Gastrocnemius medialis (tissue), 4 donors: ENCODE measurements at regions not wholly inside any gene's neighbourhood (a gene's known extent, or its start where the extent isn't known, plus 50 kb on each side); places are given as distances from the start of the nearest gene placed in this dataset.

Experiments
- ATAC-seq, 2 donors: fragments of 150-250 bp; one replicate each; pipeline ENCODE4 v1.9.1; 2016
- DNase-seq, 2 donors: peaks; one replicate each; pipeline ENCODE4 v3.0.0-alpha.2; 2019
- H3K27ac ChIP-seq, 4 donors: fragments of 200-600 bp; sonication (generic); 1 replicate in 1 of 4; 2 replicates in 3 of 4; pipeline ENCODE4 v1.5.1; 2016 to 2018; ENCODE audit warnings: mild to moderate bottlenecking in 2 of 4, moderate library complexity in 1 of 4
- H3K27me3 ChIP-seq, 3 donors: fragments of 200-600 bp; sonication (generic) in 2 of 3; 1 replicate in 1 of 3; 2 replicates in 2 of 3; pipeline versions ENCODE4 v1.5.1 to v1.6.0; 2016 to 2019; ENCODE audit warnings: mild to moderate bottlenecking in 1 of 3, moderate library complexity in 1 of 3
- H3K36me3 ChIP-seq, 2 donors: fragments of 200-600 bp; sonication (generic) in 1 of 2; one replicate each; pipeline ENCODE4 v1.5.1; 2017 to 2018
- H3K4me1 ChIP-seq, 2 donors: fragments of 200-600 bp; sonication (generic) in 1 of 2; one replicate each; pipeline ENCODE4 v1.5.1; 2016 to 2017; ENCODE audit warnings: mild to moderate bottlenecking in 2 of 2
- H3K4me3 ChIP-seq, 4 donors: fragments of 200-600 bp; sonication (generic) in 3 of 4; 1 replicate in 1 of 4; 2 replicates in 3 of 4; pipeline ENCODE4 v1.5.1; 2016 to 2019; ENCODE audit warnings: mild to moderate bottlenecking in 2 of 4
- H3K9me3 ChIP-seq, 3 donors: fragments of 200-600 bp; sonication (generic) in 2 of 3; 1 replicate in 1 of 3; 2 replicates in 2 of 3; pipeline ENCODE4 v1.5.1; 2016 to 2019
- POLR2A ChIP-seq, 2 donors: fragments of 450-650 bp; IDR thresholded peaks; one replicate each; pipeline ENCODE4 v1.6.1; 2017; ENCODE audit warnings: antibody characterized with exemption in 2 of 2, mild to moderate bottlenecking in 2 of 2, moderate library complexity in 2 of 2
- in situ Hi-C, 4 donors: fragments of 200-750 bp; cut with MboI; loops; one replicate each; pipeline versions ENCODE4 v1.15.0 to v1.8.0; 2017; ENCODE audit warnings: low sequenced_read_pairs in 4 of 4
- intact Hi-C: fragments of 100-400 bp; cut with DNase I; formaldehyde crosslinking; loops from one replicate; pipeline ENCODE4 v1.15.1; 2023; ENCODE audit warnings: low total_unique reads
- TF ChIP-seq, protein P1 (sequence below), 5 experiments: fragments of 450-650 bp in 3 of 5; fragments of 200-600 bp in 2 of 5; sonication (generic) in 2 of 5; IDR thresholded peaks in 4 of 5; conservative IDR thresholded peaks in 1 of 5; 1 replicate in 4 of 5; 2 replicates in 1 of 5; pipeline ENCODE4 v1.5.1; 2016 to 2019; ENCODE audit warnings: antibody characterized with exemption in 5 of 5, mild to moderate bottlenecking in 3 of 5, moderate library complexity in 3 of 5

DNA sequence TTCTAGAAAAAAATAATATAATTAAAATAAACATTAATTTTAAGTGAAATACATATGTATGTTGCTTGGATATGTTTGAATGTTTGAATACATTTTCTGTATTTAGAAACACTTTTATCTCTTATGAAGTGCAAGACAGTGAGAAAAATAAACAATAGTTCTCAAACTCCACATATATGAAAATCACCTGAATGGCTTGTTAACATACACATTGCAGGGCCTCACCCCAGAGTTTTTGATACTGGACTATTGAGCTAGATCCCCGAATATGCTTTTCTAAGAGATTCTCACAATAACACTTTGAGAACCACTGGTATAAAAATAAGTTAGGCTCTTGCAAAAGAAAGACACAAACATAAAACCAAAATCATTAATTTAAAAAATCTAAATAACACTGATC, 1570.3 kb upstream of the PRR20A start:
- in situ Hi-C loops = no loop called here
- no peaks in the 10 kb centered on the region for H3K9me3 ChIP-seq
- H3K4me3 ChIP-seq = no peak overlapping the region
- intact Hi-C loops = no loop called here
- H3K27me3 ChIP-seq = no peaks in the 10 kb centered on the region
- H3K4me1 ChIP-seq = no peaks in the 10 kb centered on the region
- no peak for TF ChIP-seq POLR2A (IDR thresholded peaks at IDR 0.05)
- TF ChIP-seq, protein P1, sequence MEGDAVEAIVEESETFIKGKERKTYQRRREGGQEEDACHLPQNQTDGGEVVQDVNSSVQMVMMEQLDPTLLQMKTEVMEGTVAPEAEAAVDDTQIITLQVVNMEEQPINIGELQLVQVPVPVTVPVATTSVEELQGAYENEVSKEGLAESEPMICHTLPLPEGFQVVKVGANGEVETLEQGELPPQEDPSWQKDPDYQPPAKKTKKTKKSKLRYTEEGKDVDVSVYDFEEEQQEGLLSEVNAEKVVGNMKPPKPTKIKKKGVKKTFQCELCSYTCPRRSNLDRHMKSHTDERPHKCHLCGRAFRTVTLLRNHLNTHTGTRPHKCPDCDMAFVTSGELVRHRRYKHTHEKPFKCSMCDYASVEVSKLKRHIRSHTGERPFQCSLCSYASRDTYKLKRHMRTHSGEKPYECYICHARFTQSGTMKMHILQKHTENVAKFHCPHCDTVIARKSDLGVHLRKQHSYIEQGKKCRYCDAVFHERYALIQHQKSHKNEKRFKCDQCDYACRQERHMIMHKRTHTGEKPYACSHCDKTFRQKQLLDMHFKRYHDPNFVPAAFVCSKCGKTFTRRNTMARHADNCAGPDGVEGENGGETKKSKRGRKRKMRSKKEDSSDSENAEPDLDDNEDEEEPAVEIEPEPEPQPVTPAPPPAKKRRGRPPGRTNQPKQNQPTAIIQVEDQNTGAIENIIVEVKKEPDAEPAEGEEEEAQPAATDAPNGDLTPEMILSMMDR (IDR thresholded peaks at IDR 0.05 in 4 of 5, conservative IDR thresholded peaks at IDR 0.05 in 1 of 5) = no peak
- no peaks in the 10 kb centered on the region for H3K36me3 ChIP-seq
- H3K27ac ChIP-seq = no peak overlapping the region
- DNase-seq = no peak
- ATAC-seq = no peak

DNA sequence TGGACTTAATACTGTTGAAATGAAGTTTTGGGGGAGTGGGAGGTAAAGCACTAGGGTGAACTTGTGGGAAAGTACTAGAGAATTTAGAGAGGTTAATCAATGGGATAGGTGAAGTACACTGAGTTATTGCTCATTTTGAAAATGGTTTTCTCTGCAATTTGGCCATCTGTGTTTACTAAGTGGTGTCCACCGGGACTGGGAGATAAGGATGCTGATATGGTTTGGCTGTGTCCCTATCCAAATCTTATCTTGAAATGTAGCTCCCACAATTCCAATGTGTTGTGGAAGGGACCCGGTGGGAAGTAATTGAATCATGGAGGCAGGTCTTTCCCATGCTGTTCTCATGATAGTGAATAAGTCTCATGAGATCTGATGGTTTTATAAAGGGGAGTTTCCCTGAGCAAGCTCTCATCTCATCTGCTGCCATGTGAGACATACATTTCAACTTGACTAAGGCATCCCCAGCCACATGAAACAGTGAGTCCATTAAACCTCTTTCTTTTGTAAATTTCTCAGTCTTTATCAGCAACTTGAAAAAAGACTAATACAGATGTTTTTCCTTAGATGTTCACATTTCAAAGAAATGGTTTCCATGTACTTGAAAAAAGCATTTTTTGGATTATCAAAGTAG, 1569.4 kb upstream of the PRR20A start:
- in situ Hi-C loops (no loop called here), intact Hi-C loops (no loop called here)
- Histone ChIP-seq H3K9me3 (no peaks in the 10 kb centered on the region), H3K4me3 (no peak overlapping the region), H3K36me3 (no peaks in the 10 kb centered on the region), H3K27ac (no peak overlapping the region), H3K4me1 (no peaks in the 10 kb centered on the region), H3K27me3 (no peaks in the 10 kb centered on the region)
- TF ChIP-seq, protein P1 (IDR thresholded peaks at IDR 0.05 in 4 of 5, conservative IDR thresholded peaks at IDR 0.05 in 1 of 5) = no peak
- no peak for TF ChIP-seq POLR2A (IDR thresholded peaks at IDR 0.05)
- no peak for ATAC-seq
- no peak for DNase-seq

DNA sequence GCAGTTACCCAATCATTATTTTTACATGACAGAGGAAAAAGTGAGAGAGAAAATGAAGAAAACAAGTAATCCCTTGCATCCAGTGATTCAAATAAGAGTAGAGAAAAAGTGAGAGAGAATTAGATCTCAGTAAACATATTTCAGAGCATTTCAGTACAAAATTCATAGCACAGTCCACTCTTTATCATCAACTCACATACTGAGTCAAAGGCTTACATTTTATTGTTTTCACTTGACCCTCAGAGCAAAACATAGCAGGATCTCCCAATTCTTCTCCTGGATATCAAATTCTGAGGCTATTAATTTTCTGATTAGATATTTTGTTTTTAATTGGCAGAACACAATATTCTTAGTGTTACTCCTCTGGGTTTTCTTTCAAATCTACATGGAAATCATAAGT, 1568.3 kb upstream of the PRR20A start:
- ATAC-seq (no peak), DNase-seq (no peak)
- no peaks in the 10 kb centered on the region for H3K27me3 ChIP-seq
- no peak overlapping the region for H3K4me3 ChIP-seq
- in situ Hi-C loops = no loop called here
- H3K4me1 ChIP-seq = no peaks in the 10 kb centered on the region
- H3K9me3 ChIP-seq = no peaks in the 10 kb centered on the region
- TF ChIP-seq, protein P1 (IDR thresholded peaks at IDR 0.05 in 4 of 5, conservative IDR thresholded peaks at IDR 0.05 in 1 of 5) = no peak
- no peak for TF ChIP-seq POLR2A (IDR thresholded peaks at IDR 0.05)
- intact Hi-C loops = no loop called here
- no peaks in the 10 kb centered on the region for H3K36me3 ChIP-seq
- no peak overlapping the region for H3K27ac ChIP-seq

DNA sequence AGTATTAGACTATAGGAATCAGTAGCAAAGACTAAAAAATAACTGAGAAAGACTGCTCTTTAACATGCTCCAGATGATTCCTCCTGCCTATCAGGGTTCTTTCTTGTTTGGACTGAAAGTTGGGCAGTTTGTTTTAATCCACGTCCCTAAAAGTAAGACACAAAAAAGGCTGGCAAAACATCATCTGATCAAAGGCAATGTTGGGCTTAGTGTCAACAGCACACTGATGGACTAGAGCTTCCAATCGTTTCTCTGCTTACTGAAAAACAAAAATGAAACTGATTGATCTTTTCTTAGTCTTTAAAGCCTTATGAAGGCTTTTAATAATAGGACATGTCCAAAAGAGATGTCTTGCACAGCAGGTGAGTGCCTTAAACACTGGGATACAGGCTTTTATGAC, 1567.9 kb upstream of the PRR20A start:
- in situ Hi-C loops = no loop called here

More for the DNA sequence above, 1567.9 kb upstream of the PRR20A start:
- ATAC-seq (no peak), DNase-seq (no peak)
- intact Hi-C loops = no loop called here
- H3K27ac ChIP-seq = no peak overlapping the region
- no peaks in the 10 kb centered on the region for H3K4me1 ChIP-seq
- no peaks in the 10 kb centered on the region for H3K27me3 ChIP-seq
- no peaks in the 10 kb centered on the region for H3K9me3 ChIP-seq
- no peak overlapping the region for H3K4me3 ChIP-seq
- no peaks in the 10 kb centered on the region for H3K36me3 ChIP-seq
- TF ChIP-seq, protein P1 (IDR thresholded peaks at IDR 0.05 in 4 of 5, conservative IDR thresholded peaks at IDR 0.05 in 1 of 5) = no peak
- no peak for TF ChIP-seq POLR2A (IDR thresholded peaks at IDR 0.05)
